ENCODE measurements at regions not wholly inside any gene's neighbourhood (a gene's known extent, or its start where the extent isn't known, plus 50 kb on each side); places are given as distances from the start of the nearest gene placed in this dataset.
A peak's percentile ranks its signal among the peaks of the same experiment; 100 is the strongest.

GRCh38 chr1:24983006-24983680 lies 53.1 kb upstream of the RUNX3 start:
- Histone ChIP-seq H3K9me3 (ENCODE audit: control insufficient read depth in 2 of 2, insufficient read depth in 1 of 2, low read length in 1 of 2) (no peaks in the 10 kb centered on the region), H3K4me1 (ENCODE audit: control insufficient read depth in 2 of 2, insufficient read depth in 2 of 2, low read length in 2 of 2) (peaks cover 11 to 89% of the 10 kb centered on the region in 2 donors), H3K4me3 (ENCODE audit: low read length in 2 of 2) (no peak overlapping the region), H3K27me3 (ENCODE audit: control insufficient read depth in 2 of 2, insufficient read depth in 1 of 2, low read length in 1 of 2) (no peaks in the 10 kb centered on the region), H3K36me3 (ENCODE audit: control insufficient read depth in 2 of 2, insufficient read depth in 2 of 2, low read length in 1 of 2) (no peaks in the 10 kb centered on the region), H3K27ac (ENCODE audit: low read depth in 1 of 2, low read length in 1 of 2) (no peak overlapping the region)
- WGBS: 51% methylated on average over 12 of the region's 12 CpGs
- no peak for DNase-seq (ENCODE audit: low read depth in 6 of 9, low spot score in 9 of 9)

DNA sequence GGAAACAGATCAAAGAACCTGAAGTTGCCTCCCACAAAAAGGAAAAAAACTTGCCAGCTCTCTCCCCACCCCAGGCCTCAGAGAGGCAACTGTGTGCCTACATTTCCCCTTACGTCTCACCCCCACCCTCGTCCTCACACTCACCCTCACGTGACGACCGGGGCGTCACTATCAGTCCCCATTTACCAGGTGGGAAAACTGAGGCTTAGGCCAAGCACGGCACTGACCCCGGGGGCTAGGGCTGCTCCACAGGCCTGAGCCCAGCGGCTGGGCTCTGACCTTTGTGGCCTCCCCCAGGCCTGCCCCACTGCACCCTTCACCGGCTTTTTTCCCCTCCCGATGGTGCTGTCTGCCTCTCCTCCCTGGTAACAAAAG lies 51.5 kb upstream of the RUNX3 start:
- H3K9me3 ChIP-seq (ENCODE audit: control insufficient read depth in 2 of 2, insufficient read depth in 1 of 2, low read length in 1 of 2): peaks cover 0 to 7% of the 10 kb centered on the region in 2 donors
- H3K4me3 ChIP-seq (ENCODE audit: low read length in 2 of 2): no peak overlapping the region
- 59% methylated on average over 11 of the region's 11 CpGs for WGBS
- H3K27me3 ChIP-seq (ENCODE audit: control insufficient read depth in 2 of 2, insufficient read depth in 1 of 2, low read length in 1 of 2): no peaks in the 10 kb centered on the region
- DNase-seq (ENCODE audit: low read depth in 6 of 9, low spot score in 9 of 9): peak in 4 of 9 donors; percentile 29 to 69 (median 41)
- H3K27ac ChIP-seq (ENCODE audit: low read depth in 1 of 2, low read length in 1 of 2): peak overlapping the region in 1 of 2 donors; percentile 2
- peaks cover 11 to 80% of the 10 kb centered on the region in 2 donors for H3K4me1 ChIP-seq (ENCODE audit: control insufficient read depth in 2 of 2, insufficient read depth in 2 of 2, low read length in 2 of 2)
- no peaks in the 10 kb centered on the region for H3K36me3 ChIP-seq (ENCODE audit: control insufficient read depth in 2 of 2, insufficient read depth in 2 of 2, low read length in 1 of 2)

DNA sequence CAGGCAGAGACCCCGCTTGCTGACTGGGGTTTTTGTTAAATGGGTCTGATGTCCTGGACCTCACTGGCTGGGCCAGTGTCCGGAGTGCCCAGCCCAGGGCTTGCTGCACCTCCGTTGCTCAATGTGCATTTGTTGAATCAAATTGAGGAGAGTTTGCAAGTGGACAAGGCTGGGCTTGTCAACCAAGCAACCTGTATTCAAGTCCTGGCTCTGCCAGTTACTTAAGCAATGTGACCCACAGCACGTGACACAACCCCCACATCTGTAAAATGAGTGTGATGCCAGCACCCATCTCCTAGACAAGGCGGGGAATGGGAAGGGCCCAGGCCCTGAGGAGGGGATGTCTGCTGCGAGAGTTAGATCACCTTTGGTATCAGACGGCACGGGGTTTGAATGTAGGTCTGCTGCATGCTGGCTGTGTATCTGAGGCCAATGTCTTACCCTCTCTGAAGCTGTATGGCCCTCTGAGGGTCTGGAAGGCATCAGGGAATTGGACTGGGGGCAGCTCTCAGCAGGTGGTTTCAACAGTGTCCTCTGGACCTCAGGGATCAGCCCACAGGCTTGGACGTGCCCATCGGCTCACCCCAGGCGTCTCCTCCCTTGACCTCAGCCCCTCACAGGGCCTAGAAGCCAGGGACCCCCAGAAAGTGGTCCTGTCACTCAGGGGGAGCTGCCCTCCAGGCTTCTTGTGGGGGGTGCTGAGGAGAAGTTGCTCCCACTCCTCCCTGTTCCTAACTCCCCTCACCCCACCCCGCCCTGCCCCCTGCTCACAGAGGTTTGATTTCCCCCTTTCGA lies 51.0 kb upstream of the RUNX3 start:
- H3K27me3 ChIP-seq (ENCODE audit: control insufficient read depth in 2 of 2, insufficient read depth in 1 of 2, low read length in 1 of 2): no peaks in the 10 kb centered on the region
- H3K36me3 ChIP-seq (ENCODE audit: control insufficient read depth in 2 of 2, insufficient read depth in 2 of 2, low read length in 1 of 2): no peaks in the 10 kb centered on the region
- H3K27ac ChIP-seq (ENCODE audit: low read depth in 1 of 2, low read length in 1 of 2): peak overlapping the region in 1 of 2 donors; percentile 7
- no peak overlapping the region for H3K4me3 ChIP-seq (ENCODE audit: low read length in 2 of 2)
- DNase-seq (ENCODE audit: low read depth in 6 of 9, low spot score in 9 of 9): no peak
- peaks cover 11 to 75% of the 10 kb centered on the region in 2 donors for H3K4me1 ChIP-seq (ENCODE audit: control insufficient read depth in 2 of 2, insufficient read depth in 2 of 2, low read length in 2 of 2)
- peaks cover 0 to 13% of the 10 kb centered on the region in 2 donors for H3K9me3 ChIP-seq (ENCODE audit: control insufficient read depth in 2 of 2, insufficient read depth in 1 of 2, low read length in 1 of 2)
- 84% methylated on average over 13 of the region's 13 CpGs for WGBS
